ENCODE measurements at regions not wholly inside any gene's neighbourhood (a gene's known extent, or its start where the extent isn't known, plus 50 kb on each side); places are given as distances from the start of the nearest gene placed in this dataset.
A peak's percentile ranks its signal among the peaks of the same experiment; 100 is the strongest.
"Not testable (repeated sequence)": the region's sequence is repeated elsewhere in the genome, so short reads cannot be mapped to it uniquely, and the experiment has no call there.

DNA sequence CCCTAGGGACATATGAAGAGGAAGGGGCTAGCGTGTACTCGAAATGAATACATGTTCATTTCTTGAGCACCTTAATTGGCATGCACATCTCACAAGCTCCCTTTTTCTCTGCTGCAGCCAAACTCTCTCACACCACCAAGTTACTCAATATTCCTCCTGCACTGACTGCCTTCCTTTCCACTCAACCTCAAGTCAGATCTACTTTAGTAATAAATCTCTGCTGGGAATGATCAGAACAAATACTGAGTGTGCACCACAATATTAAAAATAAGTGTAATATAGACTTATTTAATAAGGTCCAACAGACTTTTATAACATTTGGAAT lies 995.8 kb upstream of the WWC1 start:
- H3K9me3 Mint-ChIP-seq, result peaks cover 12% of the 10 kb centered on the region
- Histone ChIP-seq H3K4me1 (ENCODE audit: control insufficient read depth, insufficient read depth, low read length) (no peaks in the 10 kb centered on the region), H3K9me3 (ENCODE audit: control insufficient read depth, low read length) (peaks cover 10% of the 10 kb centered on the region), H3K36me3 (ENCODE audit: control insufficient read depth, insufficient read depth, low read length) (no peaks in the 10 kb centered on the region), H3K27me3 (ENCODE audit: control insufficient read depth, insufficient read depth, low read length, poor library complexity, severe bottlenecking) (no peaks in the 10 kb centered on the region), H3K9ac (ENCODE audit: extremely low read depth, low read length, poor library complexity, severe bottlenecking) (no peak overlapping the region), H3K4me3 (ENCODE audit: low read length) (no peak overlapping the region), H3K27ac (ENCODE audit: low read depth, low read length) (no peak overlapping the region)
- peaks cover 45% of the 10 kb centered on the region for H3K4me1 Mint-ChIP-seq
- DNase-seq, result no peak
- H3K27me3 Mint-ChIP-seq (ENCODE audit: insufficient read depth), result peaks cover 5% of the 10 kb centered on the region
- WGBS, 2 experiments (ENCODE audit: insufficient coverage in 1 of 2, insufficient read length in 1 of 2), result 98 to 100% methylated on average over 1 to 2 of the region's 2 CpGs
- peaks cover 17% of the 10 kb centered on the region for H3K36me3 Mint-ChIP-seq (ENCODE audit: low read depth)
- no peak overlapping the region for H3K4me3 Mint-ChIP-seq
- peak overlapping the region; percentile 73 for H3K27ac Mint-ChIP-seq
- TF ChIP-seq, protein P1, sequence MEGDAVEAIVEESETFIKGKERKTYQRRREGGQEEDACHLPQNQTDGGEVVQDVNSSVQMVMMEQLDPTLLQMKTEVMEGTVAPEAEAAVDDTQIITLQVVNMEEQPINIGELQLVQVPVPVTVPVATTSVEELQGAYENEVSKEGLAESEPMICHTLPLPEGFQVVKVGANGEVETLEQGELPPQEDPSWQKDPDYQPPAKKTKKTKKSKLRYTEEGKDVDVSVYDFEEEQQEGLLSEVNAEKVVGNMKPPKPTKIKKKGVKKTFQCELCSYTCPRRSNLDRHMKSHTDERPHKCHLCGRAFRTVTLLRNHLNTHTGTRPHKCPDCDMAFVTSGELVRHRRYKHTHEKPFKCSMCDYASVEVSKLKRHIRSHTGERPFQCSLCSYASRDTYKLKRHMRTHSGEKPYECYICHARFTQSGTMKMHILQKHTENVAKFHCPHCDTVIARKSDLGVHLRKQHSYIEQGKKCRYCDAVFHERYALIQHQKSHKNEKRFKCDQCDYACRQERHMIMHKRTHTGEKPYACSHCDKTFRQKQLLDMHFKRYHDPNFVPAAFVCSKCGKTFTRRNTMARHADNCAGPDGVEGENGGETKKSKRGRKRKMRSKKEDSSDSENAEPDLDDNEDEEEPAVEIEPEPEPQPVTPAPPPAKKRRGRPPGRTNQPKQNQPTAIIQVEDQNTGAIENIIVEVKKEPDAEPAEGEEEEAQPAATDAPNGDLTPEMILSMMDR (conservative IDR thresholded peaks at IDR 0.05), result no peak

DNA sequence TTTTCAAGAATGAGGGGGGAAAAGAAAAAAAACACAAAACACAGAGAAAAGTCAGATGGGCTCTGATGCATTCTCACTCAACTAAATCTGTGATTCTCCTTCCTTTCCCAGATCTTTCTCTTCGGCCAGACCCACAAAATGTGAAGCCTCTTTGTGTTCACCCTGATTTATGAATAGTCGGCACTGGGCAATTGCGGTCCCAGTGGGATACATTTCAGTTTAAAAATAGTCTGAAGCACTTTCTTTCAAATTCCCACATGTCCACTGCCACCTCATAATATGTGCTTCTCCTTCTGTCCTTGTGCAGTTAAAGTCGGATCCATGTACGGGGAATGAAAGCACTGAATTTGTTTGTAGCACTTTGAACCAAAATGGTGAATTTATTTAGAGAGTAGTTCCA lies 995.4 kb upstream of the WWC1 start:
- H3K4me3 ChIP-seq (ENCODE audit: low read length), result no peak overlapping the region
- no peak overlapping the region for H3K27ac ChIP-seq (ENCODE audit: low read depth, low read length)
- H3K4me1 ChIP-seq (ENCODE audit: control insufficient read depth, insufficient read depth, low read length), result no peaks in the 10 kb centered on the region
- H3K36me3 Mint-ChIP-seq (ENCODE audit: low read depth), result peaks cover 17% of the 10 kb centered on the region
- TF ChIP-seq, protein P1 (conservative IDR thresholded peaks at IDR 0.05), result no peak
- peaks cover 5% of the 10 kb centered on the region for H3K27me3 Mint-ChIP-seq (ENCODE audit: insufficient read depth)
- H3K4me3 Mint-ChIP-seq, result no peak overlapping the region
- WGBS, 2 experiments (ENCODE audit: insufficient coverage in 1 of 2, insufficient read length in 1 of 2), result 68 to 78% methylated on average over 3 to 5 of the region's 5 CpGs
- H3K36me3 ChIP-seq (ENCODE audit: control insufficient read depth, insufficient read depth, low read length), result no peaks in the 10 kb centered on the region
- no peak overlapping the region for H3K9ac ChIP-seq (ENCODE audit: extremely low read depth, low read length, poor library complexity, severe bottlenecking)
- H3K9me3 Mint-ChIP-seq, result peaks cover 12% of the 10 kb centered on the region
- H3K27ac Mint-ChIP-seq, result no peak overlapping the region
- H3K9me3 ChIP-seq (ENCODE audit: control insufficient read depth, low read length), result peaks cover 10% of the 10 kb centered on the region
- H3K4me1 Mint-ChIP-seq, result peaks cover 49% of the 10 kb centered on the region
- no peak for DNase-seq
- H3K27me3 ChIP-seq (ENCODE audit: control insufficient read depth, insufficient read depth, low read length, poor library complexity, severe bottlenecking), result no peaks in the 10 kb centered on the region

DNA sequence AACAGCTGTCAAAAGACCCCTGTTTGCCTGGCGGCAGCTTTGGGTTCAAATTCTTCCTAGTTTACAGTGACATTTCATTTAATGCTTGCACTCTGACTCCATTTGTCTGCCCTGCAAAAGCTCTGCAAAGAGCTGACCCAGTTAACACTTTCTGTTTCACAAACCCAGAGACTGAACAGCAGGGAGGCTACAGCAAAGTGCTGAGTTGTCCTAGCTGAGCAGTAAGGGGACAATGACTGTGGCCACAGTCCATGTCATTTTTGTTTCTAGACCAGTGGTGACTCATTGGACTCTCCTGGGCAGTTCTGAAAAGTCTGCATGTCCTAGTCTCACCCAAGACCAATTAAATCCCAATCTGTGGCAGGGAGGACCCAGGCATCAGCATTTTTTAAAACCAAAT lies 994.8 kb upstream of the WWC1 start:
- Mint-ChIP-seq H3K9me3 (peaks cover 11% of the 10 kb centered on the region), H3K27me3 (ENCODE audit: insufficient read depth) (peaks cover 5% of the 10 kb centered on the region), H3K36me3 (ENCODE audit: low read depth) (peaks cover 16% of the 10 kb centered on the region), H3K27ac (no peak overlapping the region), H3K4me3 (no peak overlapping the region), H3K4me1 (peaks cover 54% of the 10 kb centered on the region)
- WGBS, 2 experiments (ENCODE audit: insufficient coverage in 1 of 2, insufficient read length in 1 of 2), result 67 to 75% methylated on average over 1 of the region's 1 CpG
- peaks cover 10% of the 10 kb centered on the region for H3K9me3 ChIP-seq (ENCODE audit: control insufficient read depth, low read length)
- no peaks in the 10 kb centered on the region for H3K36me3 ChIP-seq (ENCODE audit: control insufficient read depth, insufficient read depth, low read length)
- H3K4me3 ChIP-seq (ENCODE audit: low read length), result no peak overlapping the region
- no peak overlapping the region for H3K27ac ChIP-seq (ENCODE audit: low read depth, low read length)
- H3K9ac ChIP-seq (ENCODE audit: extremely low read depth, low read length, poor library complexity, severe bottlenecking), result no peak overlapping the region
- no peak for DNase-seq
- TF ChIP-seq, protein P1 (conservative IDR thresholded peaks at IDR 0.05), result no peak
- no peaks in the 10 kb centered on the region for H3K4me1 ChIP-seq (ENCODE audit: control insufficient read depth, insufficient read depth, low read length)
- H3K27me3 ChIP-seq (ENCODE audit: control insufficient read depth, insufficient read depth, low read length, poor library complexity, severe bottlenecking), result no peaks in the 10 kb centered on the region

DNA sequence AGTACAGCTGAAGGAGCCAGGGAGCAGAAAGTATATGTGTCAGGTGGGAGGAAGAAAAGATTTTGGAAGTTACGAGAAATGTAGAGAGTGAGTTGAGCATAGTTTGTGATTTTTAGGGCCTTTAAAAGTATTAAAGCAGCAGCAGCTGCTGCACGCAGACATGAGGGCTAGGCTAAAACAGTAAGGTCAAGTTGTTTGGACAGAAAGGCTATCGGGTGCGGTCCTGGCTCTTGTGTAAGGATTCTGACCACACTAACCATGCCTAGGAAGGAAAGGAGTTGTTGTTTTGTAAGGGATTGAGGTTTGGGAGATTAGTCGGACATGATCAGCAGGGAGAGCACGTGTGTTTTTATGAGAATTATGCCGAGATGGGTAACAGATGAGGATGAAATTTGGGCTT lies 991.6 kb upstream of the WWC1 start:
- H3K36me3 Mint-ChIP-seq (ENCODE audit: low read depth); H3K27me3 ChIP-seq (ENCODE audit: control insufficient read depth, insufficient read depth, low read length, poor library complexity, severe bottlenecking); H3K4me1 ChIP-seq (ENCODE audit: control insufficient read depth, insufficient read depth, low read length); H3K9me3 Mint-ChIP-seq; H3K9me3 ChIP-seq (ENCODE audit: control insufficient read depth, low read length); H3K27ac ChIP-seq (ENCODE audit: low read depth, low read length); H3K9ac ChIP-seq (ENCODE audit: extremely low read depth, low read length, poor library complexity, severe bottlenecking); H3K36me3 ChIP-seq (ENCODE audit: control insufficient read depth, insufficient read depth, low read length); H3K27ac Mint-ChIP-seq; H3K4me3 ChIP-seq (ENCODE audit: low read length); DNase-seq; H3K4me3 Mint-ChIP-seq; H3K27me3 Mint-ChIP-seq (ENCODE audit: insufficient read depth): not testable (repeated sequence)
- 92 to 96% methylated on average over 2 to 7 of the region's 7 CpGs for WGBS, 2 experiments (ENCODE audit: insufficient coverage in 1 of 2, insufficient read length in 1 of 2)
- peaks cover 85% of the 10 kb centered on the region for H3K4me1 Mint-ChIP-seq

Data from endodermal cell (in vitro differentiated cells).